ENCODE measurements at regions not wholly inside any gene's neighbourhood (a gene's known extent, or its start where the extent isn't known, plus 50 kb on each side); places are given as distances from the start of the nearest gene placed in this dataset.
A peak's percentile ranks its signal among the peaks of the same experiment; 100 is the strongest.
"Not testable (repeated sequence)": the region's sequence is repeated elsewhere in the genome, so short reads cannot be mapped to it uniquely, and the experiment has no call there.

DNA sequence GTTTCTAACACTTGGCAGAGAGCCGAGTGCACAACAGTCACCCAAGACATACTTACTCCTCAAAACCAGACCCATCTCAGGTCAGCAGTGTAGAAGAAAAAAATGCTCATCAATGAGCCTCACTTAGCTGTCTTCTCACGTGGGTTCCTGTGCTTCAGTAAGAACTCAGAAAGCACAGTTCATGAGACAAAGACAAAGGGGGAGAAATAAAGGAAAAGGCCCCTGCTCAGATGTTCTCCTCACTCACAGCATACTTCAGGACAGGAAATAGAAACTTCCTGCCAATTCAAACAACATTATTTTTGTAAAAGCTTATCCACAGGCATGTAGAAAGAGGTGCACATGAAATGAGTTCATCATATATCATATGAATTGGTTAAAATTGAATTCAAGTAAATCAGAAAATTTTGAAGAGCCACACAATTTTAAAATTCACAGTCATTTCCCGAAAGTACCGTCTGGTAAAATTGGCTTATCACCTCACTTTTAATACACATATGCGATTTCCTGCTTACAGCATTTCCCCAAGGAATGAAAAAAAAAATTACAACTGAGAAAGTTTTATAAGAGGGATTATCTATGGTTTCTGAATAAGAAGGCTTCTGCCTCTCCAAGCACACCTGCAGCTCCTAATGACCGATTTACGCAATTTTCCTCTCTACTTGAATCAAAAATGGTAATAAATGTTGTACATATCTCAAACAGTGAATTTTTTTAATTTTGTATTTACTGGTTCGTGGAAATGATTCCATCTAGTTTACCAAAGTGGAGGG lies 328.3 kb downstream of the TMEM167A start:
- no peak for DNase-seq

GRCh38 chr5:82747986-82748385 lies 329.2 kb downstream of the TMEM167A start:
- no peak for DNase-seq

DNA sequence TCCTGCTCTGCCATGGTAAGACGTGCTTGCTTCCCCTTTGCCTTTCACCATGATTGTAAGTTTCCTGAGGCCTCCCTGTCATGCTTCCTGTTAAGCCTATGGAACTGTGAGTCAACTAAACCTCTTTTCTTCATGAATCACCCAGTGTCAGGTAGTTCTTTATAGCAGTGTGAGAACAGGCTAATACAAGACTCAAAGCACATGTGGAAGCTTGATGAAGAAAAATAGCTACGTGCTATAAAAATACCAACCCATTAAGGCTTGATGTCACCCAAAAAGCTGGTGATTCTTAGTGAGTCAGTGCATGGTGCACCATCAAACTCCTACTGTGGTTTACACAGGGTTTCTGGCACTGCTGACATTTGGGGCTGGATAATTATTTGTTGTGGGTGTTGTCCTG lies 332.2 kb downstream of the TMEM167A start:
- DNase-seq: no peak

GRCh38 chr5:82738681-82739269 lies 338.4 kb downstream of the TMEM167A start:
- DNase-seq: no peak

- peak; percentile 35 for DNase-seq
Measured at GRCh38 chr5:82735160-82735789, 341.9 kb downstream of the TMEM167A start.

- no peak for DNase-seq
Measured at GRCh38 chr5:82734347-82734746, 342.8 kb downstream of the TMEM167A start.

DNA sequence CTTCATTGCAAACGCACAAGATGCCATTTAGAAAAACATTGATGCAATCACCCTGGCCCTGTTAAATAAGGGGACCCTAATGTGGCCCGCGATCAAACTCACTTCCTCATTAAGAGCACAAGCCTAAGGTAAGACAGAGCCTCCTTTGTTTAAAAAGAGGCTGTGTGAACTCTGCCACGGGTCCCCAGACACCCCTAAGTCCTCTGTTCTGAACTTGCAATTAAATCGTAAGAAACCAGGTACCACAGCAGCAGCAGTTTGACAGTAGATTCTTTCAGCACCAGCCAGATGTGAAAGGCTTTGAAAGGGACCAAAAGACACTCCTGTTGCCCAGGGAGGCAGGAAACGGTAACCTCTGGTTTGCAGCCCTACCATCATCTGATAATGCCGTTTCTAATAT lies 346.3 kb downstream of the TMEM167A start:
- DNase-seq: no peak

DNA sequence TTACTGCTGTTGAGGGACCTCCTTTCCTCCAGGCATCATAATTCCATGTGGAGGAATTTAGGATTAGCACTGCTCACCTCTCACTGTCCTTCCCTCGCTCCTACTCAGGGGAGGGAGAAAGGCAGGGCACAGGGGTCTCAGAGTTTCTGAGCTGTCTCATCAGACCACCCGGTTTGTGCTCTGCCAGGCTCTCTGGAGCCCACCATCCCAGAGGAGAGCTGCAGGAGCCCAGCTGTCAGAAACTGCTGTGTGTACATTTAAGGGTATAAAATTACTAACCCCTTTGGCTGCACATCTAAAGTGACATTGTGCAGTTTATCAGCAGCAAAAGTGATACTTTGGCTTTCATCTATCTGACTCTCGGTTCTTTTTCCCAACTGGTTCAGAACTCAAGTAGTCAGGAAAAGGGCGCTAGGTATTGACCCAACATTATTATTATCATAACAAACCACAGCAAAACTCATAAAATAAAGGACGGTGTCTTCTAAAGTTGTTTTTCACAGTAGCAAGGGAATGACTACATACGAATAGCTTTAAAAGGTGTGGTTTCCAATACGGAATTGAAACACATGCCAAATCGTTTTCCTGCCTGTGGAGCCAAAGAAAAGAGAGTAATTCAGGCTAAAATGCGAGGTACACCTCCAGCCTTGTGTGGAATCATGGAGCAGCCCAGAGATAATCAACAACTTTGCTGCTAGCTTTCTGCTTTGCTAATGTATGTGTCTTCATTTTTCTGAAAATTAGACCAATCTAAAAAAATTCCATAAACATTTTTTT lies 348.1 kb downstream of the TMEM167A start:
- DNase-seq: no peak

GRCh38 chr5:82723168-82723567 lies 354.0 kb downstream of the TMEM167A start:
- no peak for DNase-seq

DNA sequence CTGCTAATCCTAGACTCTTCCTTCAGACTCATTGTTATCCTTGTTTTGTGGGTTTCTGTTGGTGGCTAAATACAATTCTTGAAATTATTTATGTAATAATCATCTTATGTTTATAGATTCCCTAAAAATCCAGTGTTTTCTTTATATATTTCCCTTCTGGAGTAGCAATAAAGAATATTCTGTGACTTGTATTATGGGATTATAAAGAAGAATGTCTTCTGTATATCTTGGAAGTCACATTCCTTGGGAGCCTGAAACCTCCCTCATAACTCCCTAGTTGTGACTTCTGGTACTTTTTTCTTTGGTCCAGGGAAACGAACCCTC lies 356.1 kb downstream of the TMEM167A start:
- peak; percentile 11 for DNase-seq

GRCh38 chr5:82720213-82721086 lies 356.7 kb downstream of the TMEM167A start:
- peak; percentile 16 for DNase-seq

DNA sequence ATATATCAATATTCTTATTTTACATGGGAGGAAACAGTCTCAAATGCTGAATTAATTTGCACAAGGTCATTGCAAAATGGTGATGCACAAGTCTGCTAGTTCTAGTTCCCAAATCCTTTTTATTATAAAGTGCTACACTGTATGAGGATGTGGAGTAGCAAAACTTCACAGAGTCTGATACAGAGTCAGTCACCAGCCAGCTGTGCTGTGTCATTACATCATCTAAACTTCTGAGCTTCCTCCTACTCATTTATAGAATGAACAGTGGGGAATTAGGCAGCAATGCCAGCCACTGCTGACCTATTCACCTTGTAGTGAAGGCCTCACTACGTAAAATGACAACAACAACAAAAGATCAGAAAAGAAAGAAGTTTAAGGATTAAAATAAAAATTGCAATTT lies 357.8 kb downstream of the TMEM167A start:
- no peak for DNase-seq

GRCh38 chr5:82717738-82718137 lies 359.5 kb downstream of the TMEM167A start:
- no peak for DNase-seq

- DNase-seq: not testable (repeated sequence)
Measured at GRCh38 chr5:82714732-82715131, 362.5 kb downstream of the TMEM167A start.

GRCh38 chr5:82713811-82714210 lies 363.4 kb downstream of the TMEM167A start:
- DNase-seq: no peak

GRCh38 chr5:82707741-82708140 lies 369.5 kb downstream of the TMEM167A start:
- DNase-seq: peak; percentile 13

DNA sequence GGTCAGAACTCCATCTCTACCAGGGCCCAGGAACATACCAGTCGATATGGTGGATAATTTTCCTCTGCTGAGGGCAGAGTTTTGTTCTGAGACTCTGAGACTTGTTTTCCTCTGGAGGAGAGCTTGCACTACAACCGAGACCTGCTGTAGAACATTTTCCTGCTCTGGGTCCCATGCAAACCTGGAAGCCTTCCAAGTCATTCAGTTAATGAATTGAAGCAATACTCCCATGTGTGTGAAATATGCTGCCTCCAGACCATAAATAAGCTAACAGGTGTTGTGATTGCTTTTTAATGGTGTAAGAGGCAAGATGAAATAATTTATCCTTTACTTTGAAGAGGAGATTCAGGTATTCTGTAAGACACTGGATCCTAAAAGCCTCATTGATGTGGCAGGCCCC lies 372.8 kb downstream of the TMEM167A start:
- DNase-seq: no peak

- DNase-seq: no peak
Measured at GRCh38 chr5:82702046-82702445, 375.1 kb downstream of the TMEM167A start.

DNA sequence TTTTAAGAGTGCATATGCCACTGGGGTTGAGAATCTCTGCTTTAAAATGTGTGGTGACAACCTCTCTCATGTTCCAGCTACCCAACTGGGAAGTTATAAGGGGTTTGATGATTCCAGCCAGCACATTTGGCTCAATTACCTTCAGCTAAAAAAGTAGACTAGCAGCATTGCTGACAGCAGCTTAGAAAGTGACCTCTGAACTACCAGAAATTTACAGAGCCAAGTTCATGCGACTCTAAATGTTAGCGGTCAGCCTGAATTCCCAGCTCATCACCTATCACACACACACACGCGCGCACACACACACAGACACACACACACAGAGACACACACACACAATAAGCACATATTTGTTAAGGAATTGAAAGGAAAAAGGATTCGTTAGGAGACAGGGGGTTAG lies 377.5 kb downstream of the TMEM167A start:
- DNase-seq: no peak

- no peak for DNase-seq
Measured at GRCh38 chr5:82698026-82698425, 379.2 kb downstream of the TMEM167A start.

DNA sequence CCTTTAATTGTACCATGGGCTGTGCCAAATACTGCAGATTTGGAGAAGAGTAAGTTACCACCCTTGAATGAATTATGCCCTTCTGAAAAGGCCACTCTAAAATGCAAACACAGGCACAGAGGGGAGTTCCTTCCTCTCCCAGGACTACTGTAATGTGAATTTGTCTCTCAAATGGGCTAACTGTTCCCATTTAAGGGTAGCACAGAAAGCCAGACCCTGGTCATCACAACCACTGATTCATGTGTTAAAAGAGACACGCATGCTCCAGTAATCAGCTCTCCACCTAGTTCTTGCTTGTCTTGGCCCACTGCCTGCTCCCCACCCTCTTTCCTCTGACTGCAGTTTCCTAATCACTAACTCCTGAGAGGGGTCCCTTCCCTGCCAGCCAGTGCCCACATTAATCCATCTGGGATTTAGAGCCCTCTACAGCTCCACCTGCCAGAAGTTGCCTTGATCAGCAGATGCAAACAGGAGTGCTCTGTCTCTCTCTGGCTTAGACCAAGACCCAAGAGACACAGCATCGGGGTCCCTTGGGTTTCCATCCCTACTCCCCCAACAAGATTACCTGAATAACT lies 382.4 kb downstream of the TMEM167A start:
- no peak for DNase-seq

DNA sequence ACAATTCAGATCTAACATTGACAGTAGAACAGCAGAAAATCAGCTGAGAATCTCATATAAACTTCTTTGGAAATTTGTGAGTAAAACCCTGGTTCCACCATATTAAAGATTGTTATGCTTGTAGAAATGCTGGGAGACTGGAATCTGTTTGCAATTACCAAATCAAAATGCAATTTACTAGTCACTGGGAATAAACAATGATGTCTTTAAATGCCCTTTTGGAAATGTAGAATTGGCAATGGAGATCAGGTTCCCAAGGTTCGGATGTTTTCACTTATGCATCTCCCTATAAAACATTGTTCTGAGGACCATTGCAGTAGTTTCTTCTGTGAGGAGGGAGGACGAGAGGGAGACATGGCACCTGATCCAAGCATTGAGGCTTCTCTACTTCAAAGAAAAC lies 384.4 kb downstream of the TMEM167A start:
- DNase-seq: no peak

Data from fibroblast of skin of right biceps (primary cell).